IMR-90 (cell line): ENCODE measurements at regions not wholly inside any gene's neighbourhood (a gene's known extent, or its start where the extent isn't known, plus 50 kb on each side); places are given as distances from the start of the nearest gene placed in this dataset.

Experiments used
- ATAC-seq: fragments of 200-7000 bp; cut with Tn5 transposase; 2 replicates; pipeline ENCODE4 v1.9.1; 2020; ENCODE audit warnings: low read depth, mild to moderate bottlenecking, moderate library complexity
- BruUV-seq: library from RNA; stranded (reverse); fragments of 400-500 nt; replicated peaks from 2 replicates; lab custom pipeline; 2021; lab: Mats Ljungman, UMichigan
- CTCF ChIA-PET: fragments of 300-600 bp; formaldehyde crosslinking; extraction: SDS; loops from one replicate; lab custom pipeline; 2021; ENCODE audit warnings: antibody characterized with exemption; lab: Yijun Ruan, JAX
- POLR2A ChIA-PET: fragments of 300-600 bp; sonication (Branson Sonifier 250); formaldehyde crosslinking; loops from one replicate; lab custom pipeline; 2022; ENCODE audit warnings: antibody characterized with exemption; ENCODE audit not compliant: unreplicated experiment; lab: Charles Lee
- DNase-seq: peaks from one replicate; pipeline ENCODE4 v3.0.0; 2013
- H2AFZ ChIP-seq: replicated peaks from 2 replicates; pipeline ENCODE3; 2013; ENCODE audit warnings: low read length, mild to moderate bottlenecking; ENCODE audit not compliant: poor library complexity
- H2AK5ac ChIP-seq: 2 replicates; pipeline ENCODE4 v1.6.1; 2013; ENCODE audit warnings: low read depth, low read length, inconsistent platforms
- H2AK9ac ChIP-seq: replicated peaks from 2 replicates; pipeline ENCODE3; 2013; ENCODE audit warnings: mild to moderate bottlenecking, low read depth, low read length, moderate library complexity; ENCODE audit not compliant: poor library complexity
- H2BK120ac ChIP-seq: 2 replicates; pipeline ENCODE4 v1.6.1; 2013; ENCODE audit warnings: low read depth, low read length, inconsistent platforms
- H2BK15ac ChIP-seq: 3 replicates; pipeline ENCODE4 v1.6.1; 2013; ENCODE audit warnings: low read depth, low read length, inconsistent platforms
- H2BK20ac ChIP-seq: 2 replicates; pipeline ENCODE4 v1.6.1; 2013; ENCODE audit warnings: low read depth, mild to moderate bottlenecking, inconsistent platforms, low read length, moderate library complexity
- H2BK5ac ChIP-seq: 2 replicates; pipeline ENCODE4 v1.6.1; 2013; ENCODE audit warnings: mild to moderate bottlenecking, low read depth, low read length, inconsistent platforms; ENCODE audit not compliant: poor library complexity, severe bottlenecking
- H3K14ac ChIP-seq: replicated peaks from 2 replicates; pipeline ENCODE4 v1.6.1; 2013; ENCODE audit warnings: low read depth, low read length, inconsistent platforms
- H3K18ac ChIP-seq: 2 replicates; pipeline ENCODE4 v1.6.1; 2013; ENCODE audit warnings: low read depth, low read length, control low read depth
- H3K23ac ChIP-seq: 2 replicates; pipeline ENCODE4 v1.6.1; 2013; ENCODE audit warnings: low read depth, low read length, inconsistent platforms
- H3K27ac ChIP-seq: 2 replicates; pipeline ENCODE4 v1.5.1; 2013; ENCODE audit warnings: mild to moderate bottlenecking, control low read depth, low read length; ENCODE audit not compliant: insufficient read depth
- H3K27me3 ChIP-seq: 2 replicates; pipeline ENCODE4 v1.6.1; 2013; ENCODE audit warnings: low read length; ENCODE audit not compliant: control insufficient read depth, insufficient read depth
- H3K36me3 ChIP-seq: 2 replicates; pipeline ENCODE4 v1.6.1; 2013; ENCODE audit warnings: low read length, mixed read lengths; ENCODE audit not compliant: control insufficient read depth, insufficient read depth
- H3K4ac ChIP-seq: 2 replicates; pipeline ENCODE4 v1.6.1; 2013; ENCODE audit warnings: low read depth, low read length, inconsistent platforms
- H3K4me1 ChIP-seq: 2 replicates; pipeline ENCODE4 v1.6.1; 2013; ENCODE audit warnings: low read length, mixed read lengths; ENCODE audit not compliant: control insufficient read depth, insufficient read depth
- H3K4me2 ChIP-seq: 2 replicates; pipeline ENCODE4 v1.6.1; 2013; ENCODE audit warnings: low read depth, mild to moderate bottlenecking, control low read depth, low read length, moderate library complexity
- H3K4me3 ChIP-seq: 2 replicates; pipeline ENCODE4 v1.5.1; 2013; ENCODE audit warnings: low read depth, mild to moderate bottlenecking, control low read depth, low read length, moderate library complexity; ENCODE audit not compliant: insufficient read depth
- H3K56ac ChIP-seq: 2 replicates; pipeline ENCODE4 v1.6.1; 2013; ENCODE audit warnings: low read length, inconsistent platforms; ENCODE audit not compliant: insufficient read depth; ENCODE audit errors: extremely low read depth
- H3K79me1 ChIP-seq, 2 experiments: 2 replicates each; pipeline ENCODE4 v1.6.1; 2013; ENCODE audit warnings: low read length in 2 of 2, inconsistent platforms in 1 of 2, low read depth in 1 of 2
- H3K9ac ChIP-seq: 2 replicates; pipeline ENCODE4 v1.6.1; 2013; ENCODE audit warnings: low read depth, low read length, control low read depth
- H3K9me1 ChIP-seq: 2 replicates; pipeline ENCODE4 v1.6.1; 2013; ENCODE audit warnings: low read length, inconsistent platforms; ENCODE audit not compliant: insufficient read depth
- H3K9me3 ChIP-seq: 2 replicates; pipeline ENCODE4 v1.6.1; 2013; ENCODE audit warnings: low read length; ENCODE audit not compliant: control insufficient read depth, insufficient read depth
- H4K20me1 ChIP-seq: 2 replicates; pipeline ENCODE4 v1.6.1; 2013; ENCODE audit warnings: low read length, inconsistent platforms; ENCODE audit not compliant: insufficient read depth
- H4K5ac ChIP-seq: 2 replicates; pipeline ENCODE4 v1.6.1; 2013; ENCODE audit warnings: mild to moderate bottlenecking, low read depth, low read length, control low read depth
- H4K8ac ChIP-seq, 2 experiments: 2 replicates each; pipeline ENCODE4 v1.6.1; 2013; ENCODE audit warnings: low read depth in 2 of 2, low read length in 2 of 2, control low read depth in 1 of 2, inconsistent platforms in 1 of 2
- H4K91ac ChIP-seq: 2 replicates; pipeline ENCODE4 v1.6.1; 2013; ENCODE audit warnings: low read depth, low read length, inconsistent platforms; ENCODE audit not compliant: insufficient read depth
- BHLHE40 ChIP-seq: fragments of 150-350 bp; IDR thresholded peaks from 2 replicates; pipeline ENCODE4 v1.6.1; 2016; ENCODE audit warnings: mild to moderate bottlenecking, low read depth, low read length
- CEBPB ChIP-seq: IDR thresholded peaks from 2 replicates; pipeline ENCODE4 v1.6.1; 2012; ENCODE audit warnings: low read depth, low read length, improper control_type of control experiment
- CHD1 ChIP-seq: IDR thresholded peaks from 2 replicates; pipeline ENCODE4 v1.6.1; 2012; ENCODE audit warnings: low read depth, low read length, improper control_type of control experiment
- ELK1 ChIP-seq: fragments of 150-350 bp; IDR thresholded peaks from 2 replicates; pipeline ENCODE4 v1.6.1; 2016; ENCODE audit warnings: low read depth, mild to moderate bottlenecking, low read length, moderate library complexity, borderline replicate concordance
- FOS ChIP-seq: fragments of 150-350 bp; IDR thresholded peaks from 2 replicates; pipeline ENCODE4 v1.6.1; 2016; ENCODE audit warnings: low read depth, low read length
- MAZ ChIP-seq: IDR thresholded peaks from 2 replicates; pipeline ENCODE4 v1.6.1; 2012; ENCODE audit warnings: low read depth, mild to moderate bottlenecking, low read length, improper control_type of control experiment, moderate library complexity, borderline replicate concordance
- MXI1 ChIP-seq: IDR thresholded peaks from 2 replicates; pipeline ENCODE4 v1.6.1; 2012; ENCODE audit warnings: low read depth, mild to moderate bottlenecking, low read length, moderate library complexity, borderline replicate concordance
- NFE2L2 ChIP-seq: fragments of 150-350 bp; IDR thresholded peaks from 2 replicates; pipeline ENCODE4 v1.6.1; 2016; ENCODE audit warnings: low read depth, mild to moderate bottlenecking, low read length
- POLR2A ChIP-seq: IDR thresholded peaks from 2 replicates; pipeline ENCODE4 v1.6.1; 2012; ENCODE audit warnings: mild to moderate bottlenecking, low read depth, low read length
- RAD21 ChIP-seq: IDR thresholded peaks from 2 replicates; pipeline ENCODE4 v1.6.1; 2012; ENCODE audit warnings: low read length, improper control_type of control experiment
- RCOR1 ChIP-seq: IDR thresholded peaks from 2 replicates; pipeline ENCODE4 v1.6.1; 2012; ENCODE audit warnings: mild to moderate bottlenecking, low read length, improper control_type of control experiment; ENCODE audit not compliant: insufficient replicate concordance
- RFX5 ChIP-seq: IDR thresholded peaks from 2 replicates; pipeline ENCODE4 v1.8.0; 2012; ENCODE audit warnings: low read depth, mild to moderate bottlenecking, low read length, moderate library complexity
- SMC3 ChIP-seq: fragments of 150-350 bp; IDR thresholded peaks from 2 replicates; pipeline ENCODE4 v1.6.1; 2016; ENCODE audit warnings: low read depth, mild to moderate bottlenecking, antibody characterized with exemption, low read length, moderate library complexity
- USF2 ChIP-seq: fragments of 150-350 bp; IDR thresholded peaks from 2 replicates; pipeline ENCODE4 v1.6.1; 2017; ENCODE audit warnings: mild to moderate bottlenecking, antibody characterized with exemption, low read length, low read depth
- WGBS, 2 experiments: methylation state at CpG; one replicate each; pipeline versions ENCODE4 v1.1.5 to v1.1.7; 2013; ENCODE audit warnings: missing lambda C conversion rate in 2 of 2; ENCODE audit not compliant: insufficient read length in 1 of 2; ENCODE audit errors: extremely low coverage in 2 of 2; 5-methylcytosine and 5-hydroxymethylcytosine counted together
- dilution Hi-C: fragments of 300-500 bp; cut with HindIII; formaldehyde crosslinking; loops from one replicate; pipeline ENCODE4 v1.14.3; 2018; ENCODE audit warnings: low sequenced_read_pairs; ENCODE audit not compliant: unreplicated experiment
- in situ Hi-C: fragments of 300-500 bp; cut with MboI; formaldehyde crosslinking; loops from 3 replicates; pipeline ENCODE4 v1.14.3; 2019; ENCODE audit warnings: low sequenced_read_pairs, inconsistent platforms, mixed read lengths
- intact Hi-C: fragments of 100-400 bp; cut with micrococcal nuclease; formaldehyde crosslinking; loops from 2 replicates; pipeline ENCODE4 v1.10.0; 2022

GRCh38 chr5:58227858-58228257 lies 232.0 kb downstream of the PLK2 start:
- Histone ChIP-seq H4K8ac (no peak overlapping the region), H2BK5ac (no peak overlapping the region), H3K23ac (no peak overlapping the region), H3K4me3 (no peak overlapping the region), H3K27ac (no peak overlapping the region), H2BK15ac (no peak overlapping the region), H3K18ac (no peak overlapping the region), H3K36me3 (no peaks in the 10 kb centered on the region), H2AK5ac (no peak overlapping the region), H3K9ac (no peak overlapping the region), H3K79me1 (no peaks in the 10 kb centered on the region), H3K56ac (no peak overlapping the region), H3K4ac (no peak overlapping the region), H3K27me3 (no peaks in the 10 kb centered on the region), H4K91ac (no peak overlapping the region), H2BK20ac (no peak overlapping the region), H2AK9ac (no peak overlapping the region), H3K9me1 (peaks cover 3% of the 10 kb centered on the region; the same call in 1 of the 2 replicates), H3K9me3 (no peaks in the 10 kb centered on the region), H3K4me1 (peaks cover 2% of the 10 kb centered on the region; the same call in 1 of the 2 replicates), H4K5ac (no peak overlapping the region), H3K14ac (no peak overlapping the region), H2BK120ac (no peak overlapping the region), H4K20me1 (no peaks in the 10 kb centered on the region), H2AFZ (no peak overlapping the region), H3K4me2 (no peak overlapping the region)
- DNase-seq (no peak), ATAC-seq (no peak)
- in situ Hi-C loops, result no loop called here
- TF ChIP-seq RFX5 (no peak), CEBPB (no peak), BHLHE40 (no peak), FOS (no peak), POLR2A (no peak), RCOR1 (no peak), USF2 (no peak), CHD1 (no peak), MXI1 (no peak), SMC3 (no peak), MAZ (no peak), ELK1 (no peak), NFE2L2 (no peak), RAD21 (no peak)
- no TSS peak for BruUV-seq
- ChIA-PET POLR2A (no interaction called here), CTCF (no interaction called here)
- intact Hi-C loops, result no loop called here
- WGBS, 2 experiments, result 100% methylated on average over 2 of the region's 3 CpGs; no CpG with 5 or more reads in 1 of the 2 experiments
- dilution Hi-C loops, result no loop called here
